ENCODE measurements at regions not wholly inside any gene's neighbourhood (a gene's known extent, or its start where the extent isn't known, plus 50 kb on each side); places are given as distances from the start of the nearest gene placed in this dataset.

DNA sequence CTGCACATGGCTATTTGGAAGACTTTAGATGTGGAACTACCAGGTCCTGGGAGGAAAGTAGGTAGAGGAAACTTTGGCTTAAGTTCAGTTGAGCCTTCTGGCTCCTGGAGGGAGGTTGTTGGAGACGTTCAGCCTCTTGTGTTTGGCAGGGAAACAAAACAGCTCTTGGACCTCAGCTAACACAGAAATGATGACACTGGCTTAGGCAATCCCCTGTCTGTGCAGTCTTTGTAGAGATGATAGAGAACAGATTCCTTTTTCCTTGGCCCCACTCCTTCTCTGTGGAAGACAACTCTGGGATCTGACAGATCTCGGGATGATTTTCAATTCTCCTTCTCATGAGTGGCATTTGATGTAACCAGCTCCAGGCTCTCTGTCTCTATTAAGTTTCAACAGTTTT lies 428.5 kb downstream of the TMEM135 start:
- no peak for TF ChIP-seq ZNF274 (IDR thresholded peaks at IDR 0.05; ENCODE audit: borderline replicate concordance, extremely low read depth, low read length)
- TF ChIP-seq POLR2A (IDR thresholded peaks at IDR 0.05; ENCODE audit: control extremely low read depth in 1 of 2, low read depth in 2 of 2, low read length in 2 of 2): no peak
- TF ChIP-seq MAFK (IDR thresholded peaks at IDR 0.05; ENCODE audit: low read depth, low read length): no peak
